Neural progenitor cell (in vitro differentiated cells): ENCODE measurements at regions not wholly inside any gene's neighbourhood (a gene's known extent, or its start where the extent isn't known, plus 50 kb on each side); places are given as distances from the start of the nearest gene placed in this dataset.

Experiments used
- EZH2 ChIP-seq: fragments of 200-600 bp; sonication (generic); IDR thresholded peaks from 2 replicates; pipeline ENCODE4 v1.6.1; 2017; ENCODE audit warnings: antibody characterized with exemption, mild to moderate bottlenecking, moderate library complexity
- EZH2phosphoT487 ChIP-seq: fragments of 200-600 bp; sonication (generic); IDR thresholded peaks from 2 replicates; pipeline ENCODE4 v1.6.1; 2017; ENCODE audit warnings: antibody characterized with exemption
- TF ChIP-seq, protein P1 (sequence below): fragments of 200-600 bp; sonication (generic); IDR thresholded peaks from 2 replicates; pipeline ENCODE4 v1.5.1; 2017; ENCODE audit warnings: antibody characterized with exemption, mild to moderate bottlenecking

DNA sequence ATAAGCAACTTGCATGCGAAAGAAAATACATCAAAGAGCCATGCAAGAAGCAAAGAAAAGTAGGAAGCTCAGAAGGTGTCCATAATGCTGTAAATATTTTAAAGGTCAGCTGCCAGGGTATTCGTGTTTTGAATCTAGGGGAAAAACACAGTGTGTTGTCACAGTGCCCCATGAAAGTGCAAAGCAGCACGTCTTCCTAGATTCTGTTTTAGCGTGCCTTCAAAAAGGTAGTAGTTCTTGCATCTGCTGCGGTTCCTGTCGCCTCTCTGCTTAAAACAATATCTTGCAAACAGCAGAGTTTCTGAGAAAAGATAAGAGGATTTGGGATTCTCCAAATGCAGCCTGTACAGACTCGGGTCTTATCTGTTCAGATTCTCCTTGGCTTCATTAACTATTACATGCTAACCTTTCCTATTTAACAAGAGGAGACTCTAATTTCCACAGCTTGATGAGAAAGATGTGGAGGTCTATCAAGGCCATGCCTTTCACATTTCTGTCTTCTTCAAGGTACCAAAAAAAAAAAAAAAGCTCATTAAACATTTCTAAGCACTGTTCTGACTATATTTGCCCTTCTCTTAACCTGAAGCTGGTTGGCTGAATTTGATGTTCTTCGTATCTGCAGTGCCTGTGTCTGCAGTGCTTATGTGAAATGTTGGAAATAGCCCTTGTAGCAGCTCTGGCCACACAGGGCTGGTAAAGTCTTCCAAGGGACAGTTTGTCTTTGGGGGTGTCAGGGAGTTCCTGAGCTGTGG lies 297.5 kb downstream of the ADGB start:
- TF ChIP-seq, protein P1, sequence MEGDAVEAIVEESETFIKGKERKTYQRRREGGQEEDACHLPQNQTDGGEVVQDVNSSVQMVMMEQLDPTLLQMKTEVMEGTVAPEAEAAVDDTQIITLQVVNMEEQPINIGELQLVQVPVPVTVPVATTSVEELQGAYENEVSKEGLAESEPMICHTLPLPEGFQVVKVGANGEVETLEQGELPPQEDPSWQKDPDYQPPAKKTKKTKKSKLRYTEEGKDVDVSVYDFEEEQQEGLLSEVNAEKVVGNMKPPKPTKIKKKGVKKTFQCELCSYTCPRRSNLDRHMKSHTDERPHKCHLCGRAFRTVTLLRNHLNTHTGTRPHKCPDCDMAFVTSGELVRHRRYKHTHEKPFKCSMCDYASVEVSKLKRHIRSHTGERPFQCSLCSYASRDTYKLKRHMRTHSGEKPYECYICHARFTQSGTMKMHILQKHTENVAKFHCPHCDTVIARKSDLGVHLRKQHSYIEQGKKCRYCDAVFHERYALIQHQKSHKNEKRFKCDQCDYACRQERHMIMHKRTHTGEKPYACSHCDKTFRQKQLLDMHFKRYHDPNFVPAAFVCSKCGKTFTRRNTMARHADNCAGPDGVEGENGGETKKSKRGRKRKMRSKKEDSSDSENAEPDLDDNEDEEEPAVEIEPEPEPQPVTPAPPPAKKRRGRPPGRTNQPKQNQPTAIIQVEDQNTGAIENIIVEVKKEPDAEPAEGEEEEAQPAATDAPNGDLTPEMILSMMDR = no peak
- TF ChIP-seq EZH2 (no peak), EZH2phosphoT487 (no peak)
